Colonic mucosa (tissue), 4 donors: ENCODE measurements at regions not wholly inside any gene's neighbourhood (a gene's known extent, or its start where the extent isn't known, plus 50 kb on each side); places are given as distances from the start of the nearest gene placed in this dataset.
A peak's percentile ranks its signal among the peaks of the same experiment; 100 is the strongest.

Experiments
- DNase-seq: peaks from one replicate; pipeline ENCODE4 v3.0.0-alpha.2; 2020
- H3K27ac ChIP-seq: fragments of 200-600 bp; one replicate; pipeline ENCODE4 v1.8.0; 2021
- H3K27me3 ChIP-seq: fragments of 200-600 bp; one replicate; pipeline ENCODE4 v1.8.0; 2021
- H3K36me3 ChIP-seq: fragments of 200-600 bp; one replicate; pipeline ENCODE4 v1.8.0; 2021
- H3K4me1 ChIP-seq: fragments of 200-600 bp; one replicate; pipeline ENCODE4 v1.8.0; 2021; ENCODE audit warnings: mild to moderate bottlenecking
- H3K4me3 ChIP-seq: fragments of 200-600 bp; one replicate; pipeline ENCODE4 v1.8.0; 2021
- H3K9ac ChIP-seq, 2 donors: one replicate each; pipeline ENCODE4 v1.7.0; 2013; ENCODE audit warnings: control low read depth in 2 of 2, low read depth in 2 of 2, low read length in 2 of 2
- H3K9me3 ChIP-seq: fragments of 200-600 bp; one replicate; pipeline ENCODE4 v1.8.0; 2021
- CTCF ChIP-seq: fragments of 200-600 bp; IDR thresholded peaks from one replicate; pipeline ENCODE4 v1.8.0; 2022; ENCODE audit warnings: antibody characterized with exemption, mild to moderate bottlenecking
- intact Hi-C: fragments of 100-400 bp; cut with DNase I; formaldehyde crosslinking; loops from one replicate; pipeline ENCODE4 v1.14.1; 2022
- donor health status: healthy.
- donor health status: DM: no; HTN: no; CAD: no.
- donor health status: DM: no; HTN: no; CAD: no.

- Histone ChIP-seq H3K4me1 (no peaks in the 10 kb centered on the region), H3K4me3 (no peak overlapping the region), H3K27ac (no peak overlapping the region), H3K36me3 (no peaks in the 10 kb centered on the region), H3K9ac (no peak overlapping the region), H3K27me3 (no peaks in the 10 kb centered on the region), H3K9me3 (no peaks in the 10 kb centered on the region)
- no peak for DNase-seq
- peak; percentile 52 for TF ChIP-seq CTCF
- intact Hi-C loops, result loop anchor here (10.0 kb wide), 1 partner anchor 398 kb away; no protein-coding TSS in a partner anchor
These were observed 118.4 kb upstream of the WDR17 start for GRCh38 chr4:175947117-175947722.

- H3K36me3 ChIP-seq, result no peaks in the 10 kb centered on the region
- TF ChIP-seq CTCF, result no peak
- H3K9ac ChIP-seq, result no peak overlapping the region
- no peak overlapping the region for H3K4me3 ChIP-seq
- no peaks in the 10 kb centered on the region for H3K4me1 ChIP-seq
- no peak overlapping the region for H3K27ac ChIP-seq
- no peaks in the 10 kb centered on the region for H3K27me3 ChIP-seq
- intact Hi-C loops, result no loop called here
- DNase-seq, result no peak
- no peaks in the 10 kb centered on the region for H3K9me3 ChIP-seq
These were observed 113.8 kb upstream of the WDR17 start for GRCh38 chr4:175951794-175952193.

- Histone ChIP-seq H3K4me1 (no peaks in the 10 kb centered on the region), H3K36me3 (no peaks in the 10 kb centered on the region), H3K27me3 (no peaks in the 10 kb centered on the region), H3K27ac (no peak overlapping the region), H3K9ac (no peak overlapping the region), H3K4me3 (no peak overlapping the region), H3K9me3 (no peaks in the 10 kb centered on the region)
- intact Hi-C loops, result no loop called here
- no peak for TF ChIP-seq CTCF
- no peak for DNase-seq
These were observed 112.5 kb upstream of the WDR17 start for GRCh38 chr4:175953116-175953515.

GRCh38 chr4:175953960-175954521 is 111.6 kb upstream of the WDR17 start:
- Histone ChIP-seq H3K27me3 (no peaks in the 10 kb centered on the region), H3K4me1 (no peaks in the 10 kb centered on the region)

GRCh38 chr4:175954685-175955084 is 111.0 kb upstream of the WDR17 start:
- H3K27ac ChIP-seq, result no peak overlapping the region
- no peak for DNase-seq
- TF ChIP-seq CTCF, result no peak
- H3K27me3 ChIP-seq, result no peaks in the 10 kb centered on the region
- H3K9me3 ChIP-seq, result no peaks in the 10 kb centered on the region
- no peak overlapping the region for H3K4me3 ChIP-seq
- no peak overlapping the region for H3K9ac ChIP-seq
- H3K4me1 ChIP-seq, result no peaks in the 10 kb centered on the region
- no peaks in the 10 kb centered on the region for H3K36me3 ChIP-seq
- intact Hi-C loops, result no loop called here

More at GRCh38 chr4:175953960-175954521, 111.6 kb upstream of the WDR17 start:
- Histone ChIP-seq H3K9me3 (no peaks in the 10 kb centered on the region), H3K4me3 (no peak overlapping the region), H3K27ac (no peak overlapping the region), H3K9ac (no peak overlapping the region), H3K36me3 (no peaks in the 10 kb centered on the region)
- DNase-seq, result no peak
- intact Hi-C loops, result no loop called here
- no peak for TF ChIP-seq CTCF
